ENCODE measurements at regions not wholly inside any gene's neighbourhood (a gene's known extent, or its start where the extent isn't known, plus 50 kb on each side); places are given as distances from the start of the nearest gene placed in this dataset.

GRCh38 chr10:60461688-60462087 is 72.0 kb upstream of the ANK3 start:
- Histone ChIP-seq H3K79me2 (ENCODE audit: insufficient read depth, low read length) (no peaks in the 10 kb centered on the region), H3K4me1 (ENCODE audit: insufficient read depth, low read length) (no peaks in the 10 kb centered on the region), H3K27ac (ENCODE audit: low read length) (no peak overlapping the region), H3K9me3 (ENCODE audit: insufficient read depth, low read length, severe bottlenecking) (no peaks in the 10 kb centered on the region), H3K4me2 (ENCODE audit: insufficient read depth, low read length) (no peak overlapping the region), H3K36me3 (ENCODE audit: insufficient read depth, low read length) (no peaks in the 10 kb centered on the region), H3K4me3 (ENCODE audit: low read depth in 1 of 2, low read length in 2 of 2) (no peak overlapping the region), H2AFZ (ENCODE audit: low read depth, low read length) (no peak overlapping the region), H4K20me1 (ENCODE audit: insufficient read depth, low read length) (no peaks in the 10 kb centered on the region), H3K27me3 (ENCODE audit: insufficient read depth, low read length, poor library complexity) (peaks cover 5% of the 10 kb centered on the region), H3K9ac (ENCODE audit: low read depth, low read length) (no peak overlapping the region)
- TF ChIP-seq CTCF (IDR thresholded peaks at IDR 0.05; ENCODE audit: borderline replicate concordance, extremely low read depth, low read length, poor library complexity, severe bottlenecking) (no peak), EZH2 (IDR thresholded peaks at IDR 0.05; ENCODE audit: borderline replicate concordance, low read depth, low read length, severe bottlenecking) (no peak)
- no peak for ATAC-seq (ENCODE audit: insufficient read depth, low read depth)
- DNase-seq = no peak

- Histone ChIP-seq H3K9me3 (ENCODE audit: insufficient read depth, low read length, severe bottlenecking) (no peaks in the 10 kb centered on the region), H2AFZ (ENCODE audit: low read depth, low read length) (no peak overlapping the region), H3K4me2 (ENCODE audit: insufficient read depth, low read length) (no peak overlapping the region), H3K79me2 (ENCODE audit: insufficient read depth, low read length) (no peaks in the 10 kb centered on the region), H4K20me1 (ENCODE audit: insufficient read depth, low read length) (no peaks in the 10 kb centered on the region), H3K4me1 (ENCODE audit: insufficient read depth, low read length) (no peaks in the 10 kb centered on the region), H3K27ac (ENCODE audit: low read length) (no peak overlapping the region), H3K4me3 (ENCODE audit: low read depth in 1 of 2, low read length in 2 of 2) (no peak overlapping the region), H3K9ac (ENCODE audit: low read depth, low read length) (no peak overlapping the region), H3K36me3 (ENCODE audit: insufficient read depth, low read length) (no peaks in the 10 kb centered on the region), H3K27me3 (ENCODE audit: insufficient read depth, low read length, poor library complexity) (peaks cover 5% of the 10 kb centered on the region)
- DNase-seq = no peak
- no peak for ATAC-seq (ENCODE audit: insufficient read depth, low read depth)
- no peak for TF ChIP-seq EZH2 (IDR thresholded peaks at IDR 0.05; ENCODE audit: borderline replicate concordance, low read depth, low read length, severe bottlenecking)
- no peak for TF ChIP-seq CTCF (IDR thresholded peaks at IDR 0.05; ENCODE audit: borderline replicate concordance, extremely low read depth, low read length, poor library complexity, severe bottlenecking)
These were observed 70.2 kb upstream of the ANK3 start for GRCh38 chr10:60459701-60460457.

- no peak for ATAC-seq (ENCODE audit: insufficient read depth, low read depth)
- H3K79me2 ChIP-seq (ENCODE audit: insufficient read depth, low read length) = no peaks in the 10 kb centered on the region
- no peak overlapping the region for H3K4me2 ChIP-seq (ENCODE audit: insufficient read depth, low read length)
- no peak overlapping the region for H3K4me3 ChIP-seq (ENCODE audit: low read depth in 1 of 2, low read length in 2 of 2)
- H3K27me3 ChIP-seq (ENCODE audit: insufficient read depth, low read length, poor library complexity) = peaks cover 7% of the 10 kb centered on the region
- H3K36me3 ChIP-seq (ENCODE audit: insufficient read depth, low read length) = no peaks in the 10 kb centered on the region
- H3K9ac ChIP-seq (ENCODE audit: low read depth, low read length) = no peak overlapping the region
- H2AFZ ChIP-seq (ENCODE audit: low read depth, low read length) = no peak overlapping the region
- H3K4me1 ChIP-seq (ENCODE audit: insufficient read depth, low read length) = no peaks in the 10 kb centered on the region
- H4K20me1 ChIP-seq (ENCODE audit: insufficient read depth, low read length) = no peaks in the 10 kb centered on the region
- no peak for DNase-seq
- no peaks in the 10 kb centered on the region for H3K9me3 ChIP-seq (ENCODE audit: insufficient read depth, low read length, severe bottlenecking)
- H3K27ac ChIP-seq (ENCODE audit: low read length) = no peak overlapping the region
- no peak for TF ChIP-seq EZH2 (IDR thresholded peaks at IDR 0.05; ENCODE audit: borderline replicate concordance, low read depth, low read length, severe bottlenecking)
These were observed 66.4 kb upstream of the ANK3 start for GRCh38 chr10:60456053-60456452.

- H3K36me3 ChIP-seq (ENCODE audit: insufficient read depth, low read length) = no peaks in the 10 kb centered on the region
- no peaks in the 10 kb centered on the region for H3K9me3 ChIP-seq (ENCODE audit: insufficient read depth, low read length, severe bottlenecking)
These were observed 64.7 kb upstream of the ANK3 start for GRCh38 chr10:60454336-60454735.

More at GRCh38 chr10:60454336-60454735, 64.7 kb upstream of the ANK3 start:
- DNase-seq = no peak
- ATAC-seq (ENCODE audit: insufficient read depth, low read depth) = no peak
- Histone ChIP-seq H2AFZ (ENCODE audit: low read depth, low read length) (no peak overlapping the region), H3K27ac (ENCODE audit: low read length) (no peak overlapping the region), H4K20me1 (ENCODE audit: insufficient read depth, low read length) (no peaks in the 10 kb centered on the region), H3K27me3 (ENCODE audit: insufficient read depth, low read length, poor library complexity) (peaks cover 9% of the 10 kb centered on the region), H3K9ac (ENCODE audit: low read depth, low read length) (no peak overlapping the region), H3K4me3 (ENCODE audit: low read depth in 1 of 2, low read length in 2 of 2) (no peak overlapping the region), H3K79me2 (ENCODE audit: insufficient read depth, low read length) (no peaks in the 10 kb centered on the region), H3K4me2 (ENCODE audit: insufficient read depth, low read length) (no peak overlapping the region), H3K4me1 (ENCODE audit: insufficient read depth, low read length) (no peaks in the 10 kb centered on the region)
- TF ChIP-seq CTCF (IDR thresholded peaks at IDR 0.05; ENCODE audit: borderline replicate concordance, extremely low read depth, low read length, poor library complexity, severe bottlenecking) (no peak), EZH2 (IDR thresholded peaks at IDR 0.05; ENCODE audit: borderline replicate concordance, low read depth, low read length, severe bottlenecking) (no peak)

Measured in DND-41 (cell line).